Thyroid gland (tissue), 4 donors: ENCODE measurements at regions not wholly inside any gene's neighbourhood (a gene's known extent, or its start where the extent isn't known, plus 50 kb on each side); places are given as distances from the start of the nearest gene placed in this dataset.

ENCODE experiments used
- CTCF ChIP-seq, 6 experiments: fragments of 200-600 bp in 3 of 6; fragments of 450-650 bp in 3 of 6; sonication (generic) in 3 of 6; IDR thresholded peaks; one replicate each; pipeline ENCODE4 v1.5.1; 2016 to 2019; ENCODE audit warnings: antibody characterized with exemption in 6 of 6, mild to moderate bottlenecking in 2 of 6, inconsistent platforms in 1 of 6, moderate library complexity in 1 of 6
- POLR2A ChIP-seq, 2 donors: fragments of 450-650 bp; IDR thresholded peaks; one replicate each; pipeline ENCODE4 v1.6.1; 2017; ENCODE audit warnings: antibody characterized with exemption in 2 of 2, mild to moderate bottlenecking in 2 of 2, moderate library complexity in 1 of 2

GRCh38 chr10:129375912-129376311 is 91.1 kb upstream of the MGMT start:
- TF ChIP-seq CTCF (IDR thresholded peaks at IDR 0.05), result no peak
- no peak for TF ChIP-seq POLR2A (IDR thresholded peaks at IDR 0.05)
